HL-60 (cell line): ENCODE measurements at regions not wholly inside any gene's neighbourhood (a gene's known extent, or its start where the extent isn't known, plus 50 kb on each side); places are given as distances from the start of the nearest gene placed in this dataset.

Source experiments
- DNase-seq, 2 experiments: peaks; one replicate each; pipeline ENCODE4 v3.0.0-alpha.2; 2010 to 2020; ENCODE audit warnings: low read depth in 1 of 2, low spot score in 1 of 2
- H3K27ac ChIP-seq: fragments of 250-450 bp; sonication (Bioruptor Pico); replicated peaks from 2 replicates; pipeline ENCODE4 v1.5.1; 2020; ENCODE audit warnings: mild to moderate bottlenecking, moderate library complexity
- H3K27me3 ChIP-seq: fragments of 250-450 bp; sonication (Bioruptor Pico); 2 replicates; pipeline ENCODE4 v1.5.1; 2021; ENCODE audit warnings: mild to moderate bottlenecking, moderate library complexity; ENCODE audit not compliant: insufficient read depth, poor library complexity, severe bottlenecking
- H3K4me3 ChIP-seq: replicated peaks from 2 replicates; pipeline ENCODE4 v1.5.1; 2011; ENCODE audit warnings: mild to moderate bottlenecking, control low read depth, low read length; ENCODE audit not compliant: insufficient read depth
- CTCF ChIP-seq: IDR thresholded peaks from one replicate; pipeline ENCODE4 v1.5.1; 2011; ENCODE audit warnings: low read length, control low read depth, inconsistent platforms; ENCODE audit not compliant: insufficient read depth
- GABPA ChIP-seq: IDR thresholded peaks from 2 replicates; pipeline ENCODE4 v1.6.1; 2012; ENCODE audit warnings: low read depth
- POLR2AphosphoS5 ChIP-seq: IDR thresholded peaks from 2 replicates; pipeline ENCODE4 v1.6.1; 2012; ENCODE audit warnings: low read depth
- SPI1 ChIP-seq: IDR thresholded peaks from 2 replicates; pipeline ENCODE4 v1.6.1; 2012; ENCODE audit warnings: low read depth, mild to moderate bottlenecking, borderline replicate concordance
- TF ChIP-seq, protein P1 (sequence below): IDR thresholded peaks from 2 replicates; pipeline ENCODE4 v1.6.1; 2012; ENCODE audit warnings: low read depth; ENCODE audit not compliant: insufficient replicate concordance

DNA sequence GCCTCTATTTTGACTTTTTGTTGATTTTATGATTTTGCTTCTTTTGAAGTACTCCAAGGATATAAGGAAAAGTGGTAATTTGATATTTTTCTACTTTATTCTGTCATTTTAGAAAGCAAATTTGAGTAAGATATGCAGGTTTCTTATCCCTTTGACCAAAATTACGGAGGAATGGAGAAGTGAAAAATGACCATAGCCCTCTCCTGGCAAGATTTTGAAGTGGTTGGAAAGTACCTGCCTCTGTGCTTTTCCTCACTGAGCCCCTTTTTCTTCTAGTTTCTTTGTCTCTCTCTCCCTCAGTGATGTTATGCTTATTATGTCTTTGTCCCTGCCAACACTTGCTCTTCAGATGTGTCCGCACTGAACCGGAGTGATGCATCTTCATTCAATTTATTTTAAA is 898.1 kb downstream of the EPHA4 start:
- TF ChIP-seq SPI1 (no peak), CTCF (no peak), GABPA (no peak), POLR2AphosphoS5 (no peak)
- TF ChIP-seq, protein P1, sequence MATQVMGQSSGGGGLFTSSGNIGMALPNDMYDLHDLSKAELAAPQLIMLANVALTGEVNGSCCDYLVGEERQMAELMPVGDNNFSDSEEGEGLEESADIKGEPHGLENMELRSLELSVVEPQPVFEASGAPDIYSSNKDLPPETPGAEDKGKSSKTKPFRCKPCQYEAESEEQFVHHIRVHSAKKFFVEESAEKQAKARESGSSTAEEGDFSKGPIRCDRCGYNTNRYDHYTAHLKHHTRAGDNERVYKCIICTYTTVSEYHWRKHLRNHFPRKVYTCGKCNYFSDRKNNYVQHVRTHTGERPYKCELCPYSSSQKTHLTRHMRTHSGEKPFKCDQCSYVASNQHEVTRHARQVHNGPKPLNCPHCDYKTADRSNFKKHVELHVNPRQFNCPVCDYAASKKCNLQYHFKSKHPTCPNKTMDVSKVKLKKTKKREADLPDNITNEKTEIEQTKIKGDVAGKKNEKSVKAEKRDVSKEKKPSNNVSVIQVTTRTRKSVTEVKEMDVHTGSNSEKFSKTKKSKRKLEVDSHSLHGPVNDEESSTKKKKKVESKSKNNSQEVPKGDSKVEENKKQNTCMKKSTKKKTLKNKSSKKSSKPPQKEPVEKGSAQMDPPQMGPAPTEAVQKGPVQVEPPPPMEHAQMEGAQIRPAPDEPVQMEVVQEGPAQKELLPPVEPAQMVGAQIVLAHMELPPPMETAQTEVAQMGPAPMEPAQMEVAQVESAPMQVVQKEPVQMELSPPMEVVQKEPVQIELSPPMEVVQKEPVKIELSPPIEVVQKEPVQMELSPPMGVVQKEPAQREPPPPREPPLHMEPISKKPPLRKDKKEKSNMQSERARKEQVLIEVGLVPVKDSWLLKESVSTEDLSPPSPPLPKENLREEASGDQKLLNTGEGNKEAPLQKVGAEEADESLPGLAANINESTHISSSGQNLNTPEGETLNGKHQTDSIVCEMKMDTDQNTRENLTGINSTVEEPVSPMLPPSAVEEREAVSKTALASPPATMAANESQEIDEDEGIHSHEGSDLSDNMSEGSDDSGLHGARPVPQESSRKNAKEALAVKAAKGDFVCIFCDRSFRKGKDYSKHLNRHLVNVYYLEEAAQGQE: no peak
- DNase-seq: no peak
- Histone ChIP-seq H3K27ac (no peak overlapping the region), H3K4me3 (no peak overlapping the region), H3K27me3 (no peaks in the 10 kb centered on the region)

- Histone ChIP-seq H3K27me3 (no peaks in the 10 kb centered on the region), H3K27ac (no peak overlapping the region), H3K4me3 (no peak overlapping the region)
- TF ChIP-seq POLR2AphosphoS5 (no peak), GABPA (no peak), CTCF (no peak), SPI1 (no peak)
- TF ChIP-seq, protein P1: no peak
- DNase-seq: no peak
Measured at GRCh38 chr2:220676695-220677094, 895.4 kb downstream of the EPHA4 start.

GRCh38 chr2:220678943-220679342 is 893.2 kb downstream of the EPHA4 start:
- Histone ChIP-seq H3K4me3 (no peak overlapping the region), H3K27ac (no peak overlapping the region), H3K27me3 (no peaks in the 10 kb centered on the region)
- TF ChIP-seq CTCF (no peak), POLR2AphosphoS5 (no peak), GABPA (no peak), SPI1 (no peak)
- TF ChIP-seq, protein P1: no peak
- DNase-seq: no peak
